ENCODE measurements at regions not wholly inside any gene's neighbourhood (a gene's known extent, or its start where the extent isn't known, plus 50 kb on each side); places are given as distances from the start of the nearest gene placed in this dataset.

DNA sequence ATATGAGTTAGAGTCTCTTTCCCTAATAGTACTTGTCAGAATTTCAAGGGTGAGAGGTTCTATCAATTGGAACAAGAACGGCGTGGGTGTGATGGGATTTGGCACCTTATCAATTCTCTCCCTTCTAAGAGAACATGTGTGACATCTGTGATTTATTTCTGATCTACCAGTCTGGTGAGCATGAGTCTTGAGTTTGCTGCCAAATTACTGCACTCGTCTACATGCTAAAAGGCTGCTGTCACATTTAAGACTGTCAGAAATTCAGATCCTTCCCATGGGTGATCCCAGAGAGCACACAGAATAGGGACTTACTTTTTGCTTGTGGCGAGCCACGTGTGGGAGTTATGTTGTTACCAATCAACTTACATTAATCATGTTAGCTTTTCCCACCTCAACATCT, 370.2 kb upstream of the SASH1 start:
- TF ChIP-seq, protein P1, sequence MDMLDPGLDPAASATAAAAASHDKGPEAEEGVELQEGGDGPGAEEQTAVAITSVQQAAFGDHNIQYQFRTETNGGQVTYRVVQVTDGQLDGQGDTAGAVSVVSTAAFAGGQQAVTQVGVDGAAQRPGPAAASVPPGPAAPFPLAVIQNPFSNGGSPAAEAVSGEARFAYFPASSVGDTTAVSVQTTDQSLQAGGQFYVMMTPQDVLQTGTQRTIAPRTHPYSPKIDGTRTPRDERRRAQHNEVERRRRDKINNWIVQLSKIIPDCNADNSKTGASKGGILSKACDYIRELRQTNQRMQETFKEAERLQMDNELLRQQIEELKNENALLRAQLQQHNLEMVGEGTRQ (CRISPR knock-in tag; IDR thresholded peaks at IDR 0.05) = no peak
- TF ChIP-seq, protein P2, sequence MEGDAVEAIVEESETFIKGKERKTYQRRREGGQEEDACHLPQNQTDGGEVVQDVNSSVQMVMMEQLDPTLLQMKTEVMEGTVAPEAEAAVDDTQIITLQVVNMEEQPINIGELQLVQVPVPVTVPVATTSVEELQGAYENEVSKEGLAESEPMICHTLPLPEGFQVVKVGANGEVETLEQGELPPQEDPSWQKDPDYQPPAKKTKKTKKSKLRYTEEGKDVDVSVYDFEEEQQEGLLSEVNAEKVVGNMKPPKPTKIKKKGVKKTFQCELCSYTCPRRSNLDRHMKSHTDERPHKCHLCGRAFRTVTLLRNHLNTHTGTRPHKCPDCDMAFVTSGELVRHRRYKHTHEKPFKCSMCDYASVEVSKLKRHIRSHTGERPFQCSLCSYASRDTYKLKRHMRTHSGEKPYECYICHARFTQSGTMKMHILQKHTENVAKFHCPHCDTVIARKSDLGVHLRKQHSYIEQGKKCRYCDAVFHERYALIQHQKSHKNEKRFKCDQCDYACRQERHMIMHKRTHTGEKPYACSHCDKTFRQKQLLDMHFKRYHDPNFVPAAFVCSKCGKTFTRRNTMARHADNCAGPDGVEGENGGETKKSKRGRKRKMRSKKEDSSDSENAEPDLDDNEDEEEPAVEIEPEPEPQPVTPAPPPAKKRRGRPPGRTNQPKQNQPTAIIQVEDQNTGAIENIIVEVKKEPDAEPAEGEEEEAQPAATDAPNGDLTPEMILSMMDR (IDR thresholded peaks at IDR 0.05) = no peak
- TF ChIP-seq SMAD3 (CRISPR knock-in tag; IDR thresholded peaks at IDR 0.05; ENCODE audit: borderline replicate concordance) (no peak), ELF4 (CRISPR knock-in tag; IDR thresholded peaks at IDR 0.05; ENCODE audit: low read depth) (no peak), HMGA2 (CRISPR knock-in tag; IDR thresholded peaks at IDR 0.05) (no peak), NR2C2 (CRISPR knock-in tag; IDR thresholded peaks at IDR 0.05) (no peak)
- TF ChIP-seq, protein P3, sequence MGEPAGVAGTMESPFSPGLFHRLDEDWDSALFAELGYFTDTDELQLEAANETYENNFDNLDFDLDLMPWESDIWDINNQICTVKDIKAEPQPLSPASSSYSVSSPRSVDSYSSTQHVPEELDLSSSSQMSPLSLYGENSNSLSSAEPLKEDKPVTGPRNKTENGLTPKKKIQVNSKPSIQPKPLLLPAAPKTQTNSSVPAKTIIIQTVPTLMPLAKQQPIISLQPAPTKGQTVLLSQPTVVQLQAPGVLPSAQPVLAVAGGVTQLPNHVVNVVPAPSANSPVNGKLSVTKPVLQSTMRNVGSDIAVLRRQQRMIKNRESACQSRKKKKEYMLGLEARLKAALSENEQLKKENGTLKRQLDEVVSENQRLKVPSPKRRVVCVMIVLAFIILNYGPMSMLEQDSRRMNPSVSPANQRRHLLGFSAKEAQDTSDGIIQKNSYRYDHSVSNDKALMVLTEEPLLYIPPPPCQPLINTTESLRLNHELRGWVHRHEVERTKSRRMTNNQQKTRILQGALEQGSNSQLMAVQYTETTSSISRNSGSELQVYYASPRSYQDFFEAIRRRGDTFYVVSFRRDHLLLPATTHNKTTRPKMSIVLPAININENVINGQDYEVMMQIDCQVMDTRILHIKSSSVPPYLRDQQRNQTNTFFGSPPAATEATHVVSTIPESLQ (CRISPR knock-in tag; IDR thresholded peaks at IDR 0.05) = no peak
- TF ChIP-seq, protein P4, sequence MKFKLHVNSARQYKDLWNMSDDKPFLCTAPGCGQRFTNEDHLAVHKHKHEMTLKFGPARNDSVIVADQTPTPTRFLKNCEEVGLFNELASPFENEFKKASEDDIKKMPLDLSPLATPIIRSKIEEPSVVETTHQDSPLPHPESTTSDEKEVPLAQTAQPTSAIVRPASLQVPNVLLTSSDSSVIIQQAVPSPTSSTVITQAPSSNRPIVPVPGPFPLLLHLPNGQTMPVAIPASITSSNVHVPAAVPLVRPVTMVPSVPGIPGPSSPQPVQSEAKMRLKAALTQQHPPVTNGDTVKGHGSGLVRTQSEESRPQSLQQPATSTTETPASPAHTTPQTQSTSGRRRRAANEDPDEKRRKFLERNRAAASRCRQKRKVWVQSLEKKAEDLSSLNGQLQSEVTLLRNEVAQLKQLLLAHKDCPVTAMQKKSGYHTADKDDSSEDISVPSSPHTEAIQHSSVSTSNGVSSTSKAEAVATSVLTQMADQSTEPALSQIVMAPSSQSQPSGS (CRISPR knock-in tag; IDR thresholded peaks at IDR 0.05; ENCODE audit: borderline replicate concordance, low read depth) = no peak
- TF ChIP-seq, protein P5, sequence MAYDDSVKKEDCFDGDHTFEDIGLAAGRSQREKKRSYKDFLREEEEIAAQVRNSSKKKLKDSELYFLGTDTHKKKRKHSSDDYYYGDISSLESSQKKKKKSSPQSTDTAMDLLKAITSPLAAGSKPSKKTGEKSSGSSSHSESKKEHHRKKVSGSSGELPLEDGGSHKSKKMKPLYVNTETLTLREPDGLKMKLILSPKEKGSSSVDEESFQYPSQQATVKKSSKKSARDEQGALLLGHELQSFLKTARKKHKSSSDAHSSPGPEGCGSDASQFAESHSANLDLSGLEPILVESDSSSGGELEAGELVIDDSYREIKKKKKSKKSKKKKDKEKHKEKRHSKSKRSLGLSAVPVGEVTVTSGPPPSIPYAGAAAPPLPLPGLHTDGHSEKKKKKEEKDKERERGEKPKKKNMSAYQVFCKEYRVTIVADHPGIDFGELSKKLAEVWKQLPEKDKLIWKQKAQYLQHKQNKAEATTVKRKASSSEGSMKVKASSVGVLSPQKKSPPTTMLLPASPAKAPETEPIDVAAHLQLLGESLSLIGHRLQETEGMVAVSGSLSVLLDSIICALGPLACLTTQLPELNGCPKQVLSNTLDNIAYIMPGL (CRISPR knock-in tag; IDR thresholded peaks at IDR 0.05) = no peak
- TF ChIP-seq, protein P6, sequence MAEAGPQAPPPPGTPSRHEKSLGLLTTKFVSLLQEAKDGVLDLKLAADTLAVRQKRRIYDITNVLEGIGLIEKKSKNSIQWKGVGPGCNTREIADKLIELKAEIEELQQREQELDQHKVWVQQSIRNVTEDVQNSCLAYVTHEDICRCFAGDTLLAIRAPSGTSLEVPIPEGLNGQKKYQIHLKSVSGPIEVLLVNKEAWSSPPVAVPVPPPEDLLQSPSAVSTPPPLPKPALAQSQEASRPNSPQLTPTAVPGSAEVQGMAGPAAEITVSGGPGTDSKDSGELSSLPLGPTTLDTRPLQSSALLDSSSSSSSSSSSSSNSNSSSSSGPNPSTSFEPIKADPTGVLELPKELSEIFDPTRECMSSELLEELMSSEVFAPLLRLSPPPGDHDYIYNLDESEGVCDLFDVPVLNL (CRISPR knock-in tag; IDR thresholded peaks at IDR 0.05; ENCODE audit: borderline replicate concordance, low read depth) = no peak
- TF ChIP-seq, protein P7, sequence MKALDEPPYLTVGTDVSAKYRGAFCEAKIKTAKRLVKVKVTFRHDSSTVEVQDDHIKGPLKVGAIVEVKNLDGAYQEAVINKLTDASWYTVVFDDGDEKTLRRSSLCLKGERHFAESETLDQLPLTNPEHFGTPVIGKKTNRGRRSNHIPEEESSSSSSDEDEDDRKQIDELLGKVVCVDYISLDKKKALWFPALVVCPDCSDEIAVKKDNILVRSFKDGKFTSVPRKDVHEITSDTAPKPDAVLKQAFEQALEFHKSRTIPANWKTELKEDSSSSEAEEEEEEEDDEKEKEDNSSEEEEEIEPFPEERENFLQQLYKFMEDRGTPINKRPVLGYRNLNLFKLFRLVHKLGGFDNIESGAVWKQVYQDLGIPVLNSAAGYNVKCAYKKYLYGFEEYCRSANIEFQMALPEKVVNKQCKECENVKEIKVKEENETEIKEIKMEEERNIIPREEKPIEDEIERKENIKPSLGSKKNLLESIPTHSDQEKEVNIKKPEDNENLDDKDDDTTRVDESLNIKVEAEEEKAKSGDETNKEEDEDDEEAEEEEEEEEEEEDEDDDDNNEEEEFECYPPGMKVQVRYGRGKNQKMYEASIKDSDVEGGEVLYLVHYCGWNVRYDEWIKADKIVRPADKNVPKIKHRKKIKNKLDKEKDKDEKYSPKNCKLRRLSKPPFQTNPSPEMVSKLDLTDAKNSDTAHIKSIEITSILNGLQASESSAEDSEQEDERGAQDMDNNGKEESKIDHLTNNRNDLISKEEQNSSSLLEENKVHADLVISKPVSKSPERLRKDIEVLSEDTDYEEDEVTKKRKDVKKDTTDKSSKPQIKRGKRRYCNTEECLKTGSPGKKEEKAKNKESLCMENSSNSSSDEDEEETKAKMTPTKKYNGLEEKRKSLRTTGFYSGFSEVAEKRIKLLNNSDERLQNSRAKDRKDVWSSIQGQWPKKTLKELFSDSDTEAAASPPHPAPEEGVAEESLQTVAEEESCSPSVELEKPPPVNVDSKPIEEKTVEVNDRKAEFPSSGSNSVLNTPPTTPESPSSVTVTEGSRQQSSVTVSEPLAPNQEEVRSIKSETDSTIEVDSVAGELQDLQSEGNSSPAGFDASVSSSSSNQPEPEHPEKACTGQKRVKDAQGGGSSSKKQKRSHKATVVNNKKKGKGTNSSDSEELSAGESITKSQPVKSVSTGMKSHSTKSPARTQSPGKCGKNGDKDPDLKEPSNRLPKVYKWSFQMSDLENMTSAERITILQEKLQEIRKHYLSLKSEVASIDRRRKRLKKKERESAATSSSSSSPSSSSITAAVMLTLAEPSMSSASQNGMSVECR (CRISPR knock-in tag; IDR thresholded peaks at IDR 0.05; ENCODE audit: borderline replicate concordance) = no peak
